Mesenteric fat pad (tissue), 1 donor: ENCODE measurements at regions not wholly inside any gene's neighbourhood (a gene's known extent, or its start where the extent isn't known, plus 50 kb on each side); places are given as distances from the start of the nearest gene placed in this dataset.
A peak's percentile ranks its signal among the peaks of the same experiment; 100 is the strongest.
"Not testable (repeated sequence)": the region's sequence is repeated elsewhere in the genome, so short reads cannot be mapped to it uniquely, and the experiment has no call there.

Experiments used
- DNase-seq: peaks from one replicate; pipeline ENCODE4 v3.0.0-alpha.2; 2020; ENCODE audit warnings: low spot score
- donor health status: DM: yes; HTN: yes; CAD: no.

DNA sequence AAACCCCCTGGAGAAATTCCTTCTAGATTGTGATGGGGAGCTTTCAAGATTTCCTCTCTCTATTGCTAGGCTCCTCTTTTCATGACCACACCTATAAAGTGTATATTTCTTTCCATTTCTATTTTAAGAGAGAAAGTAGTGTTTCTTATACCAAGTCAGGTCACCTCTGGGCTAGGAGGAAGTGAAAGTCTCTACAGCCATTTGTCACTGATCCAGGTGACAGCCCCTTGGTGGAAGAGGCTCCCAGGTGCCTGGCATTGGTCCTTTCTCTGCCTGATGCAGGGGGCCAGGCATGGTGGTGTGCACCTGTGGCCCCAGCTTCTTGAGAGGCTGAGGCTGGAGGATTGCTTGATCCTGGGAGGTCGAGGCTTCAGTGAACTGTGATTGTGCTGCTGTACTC lies 64.7 kb downstream of the DHCR7 start:
- DNase-seq, result no peak

DNA sequence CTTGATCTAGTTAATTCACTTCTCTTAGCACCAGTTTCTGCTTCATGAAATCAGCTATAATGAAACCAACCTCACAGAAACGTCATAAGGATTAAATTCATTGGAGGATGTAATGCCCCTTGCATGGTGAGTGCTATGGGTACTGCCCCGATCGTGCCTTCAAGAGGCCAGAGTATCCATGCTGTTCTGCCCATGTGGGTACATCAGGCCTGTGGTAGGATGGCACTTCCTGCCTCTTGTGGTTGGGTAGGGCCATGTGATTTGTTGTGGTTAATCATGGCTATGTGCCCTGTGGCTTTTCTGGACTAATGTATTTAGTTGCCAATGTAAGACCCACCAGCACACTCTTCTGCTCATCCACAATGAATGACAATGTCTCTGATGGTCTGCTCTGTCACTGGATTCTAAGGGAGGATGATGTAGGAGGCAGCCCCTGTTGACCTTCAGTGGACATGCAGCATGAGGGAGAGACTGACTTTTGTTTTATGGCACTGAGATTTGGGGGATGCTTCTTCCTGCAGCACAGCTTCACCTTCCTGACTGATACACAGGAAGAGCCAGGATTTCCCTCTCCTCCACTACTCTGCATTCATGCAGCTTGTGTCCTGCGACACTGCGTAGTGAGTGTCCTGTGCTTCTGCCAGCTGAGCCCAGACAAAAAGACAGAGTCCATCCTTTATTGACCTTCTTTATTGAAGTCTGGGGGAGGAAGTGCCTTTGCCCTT lies 66.2 kb downstream of the DHCR7 start:
- no peak for DNase-seq

DNA sequence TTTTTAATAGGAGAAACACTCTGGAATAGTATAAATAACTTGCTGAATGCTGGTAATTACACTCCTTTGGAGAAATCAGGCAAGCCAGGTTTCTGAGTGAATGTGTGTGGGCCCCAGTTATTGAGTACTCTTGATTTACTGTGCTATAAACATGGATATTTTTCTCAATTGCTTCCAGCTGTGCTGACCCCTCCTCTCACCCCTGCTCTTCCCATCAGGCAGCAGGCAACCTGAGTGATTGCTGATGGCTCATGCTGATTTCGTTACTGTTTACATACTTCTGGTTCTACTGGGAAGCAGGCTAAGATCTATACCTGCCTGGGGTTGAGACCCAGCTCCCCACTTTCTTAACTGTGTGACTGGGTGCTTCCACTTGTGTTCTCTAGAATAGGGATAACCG lies 68.5 kb downstream of the DHCR7 start:
- no peak for DNase-seq

DNA sequence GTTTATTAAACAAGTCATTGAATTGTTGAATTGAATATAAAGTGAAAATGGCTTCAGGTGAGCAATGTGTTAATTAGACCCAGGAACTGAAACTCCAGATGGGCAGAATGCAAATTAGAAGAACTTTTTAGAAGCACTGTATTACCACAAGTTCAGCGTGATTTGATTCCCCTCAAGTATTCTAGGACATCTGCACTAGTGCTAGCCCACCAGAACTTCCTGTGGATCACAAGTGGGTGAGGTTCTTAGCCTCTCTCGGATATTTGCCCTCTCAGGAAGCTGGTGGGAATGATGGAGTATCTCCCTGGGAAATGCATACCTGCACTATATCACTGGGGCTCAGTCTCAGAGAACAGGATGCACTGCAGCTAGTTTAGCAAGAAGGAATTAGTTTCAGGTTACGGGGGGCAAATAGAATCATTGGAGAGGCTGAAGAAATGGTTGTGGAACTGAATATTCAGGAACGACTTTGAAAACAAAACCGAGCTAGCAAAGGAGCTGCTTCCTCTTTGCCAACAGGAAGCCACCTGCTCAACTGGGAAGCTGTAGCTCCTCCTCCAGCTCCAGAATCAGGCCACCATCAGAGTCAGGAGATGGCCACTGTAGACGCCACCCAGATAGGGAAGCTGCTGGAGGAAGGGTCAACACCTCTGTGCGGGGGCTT lies 74.3 kb downstream of the DHCR7 start:
- DNase-seq, result no peak

DNA sequence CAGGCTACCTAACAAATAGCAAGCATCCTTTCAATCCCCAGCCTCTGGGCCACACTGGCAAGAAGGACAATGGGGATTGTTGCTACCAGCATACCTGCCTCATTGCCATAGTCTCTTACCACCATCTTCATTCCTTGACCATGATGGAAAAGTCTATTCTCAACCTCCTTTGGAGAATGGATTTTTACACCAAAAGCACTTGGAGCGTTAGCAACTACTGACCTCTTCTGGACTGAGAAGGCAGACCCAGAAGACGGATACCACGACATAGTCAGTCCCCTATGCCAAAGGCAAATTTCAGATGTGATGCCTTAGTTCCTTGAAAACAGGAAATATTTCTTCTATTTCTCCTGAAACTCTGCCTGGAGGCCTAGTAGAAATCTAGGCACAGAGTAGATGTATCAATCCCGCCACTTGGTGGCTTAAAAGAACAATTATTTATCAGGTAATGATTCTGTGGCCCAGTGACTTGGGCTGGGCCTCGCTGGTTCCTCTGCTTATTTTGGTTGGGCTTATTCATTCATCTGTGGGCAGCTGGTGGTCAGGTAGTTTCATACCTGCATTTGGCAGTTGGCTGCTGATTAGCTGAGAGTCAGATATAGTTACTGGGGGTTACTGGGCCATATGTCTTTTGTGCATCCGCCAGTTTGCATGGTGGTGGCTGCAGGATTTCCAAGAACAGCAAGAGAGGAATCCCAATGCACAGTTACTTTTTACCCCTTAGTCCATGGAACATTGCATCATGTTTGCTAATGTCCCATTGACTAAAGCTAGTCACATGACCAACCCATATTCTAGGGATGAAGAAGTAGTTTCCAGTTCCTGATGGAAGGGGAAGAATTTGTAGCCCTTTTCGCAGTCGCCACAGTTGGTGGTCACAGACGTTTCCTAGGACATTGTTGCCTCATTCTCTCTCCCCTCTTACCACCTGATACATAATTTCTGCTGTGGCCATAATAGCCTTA lies 75.2 kb downstream of the DHCR7 start:
- no peak for DNase-seq

DNA sequence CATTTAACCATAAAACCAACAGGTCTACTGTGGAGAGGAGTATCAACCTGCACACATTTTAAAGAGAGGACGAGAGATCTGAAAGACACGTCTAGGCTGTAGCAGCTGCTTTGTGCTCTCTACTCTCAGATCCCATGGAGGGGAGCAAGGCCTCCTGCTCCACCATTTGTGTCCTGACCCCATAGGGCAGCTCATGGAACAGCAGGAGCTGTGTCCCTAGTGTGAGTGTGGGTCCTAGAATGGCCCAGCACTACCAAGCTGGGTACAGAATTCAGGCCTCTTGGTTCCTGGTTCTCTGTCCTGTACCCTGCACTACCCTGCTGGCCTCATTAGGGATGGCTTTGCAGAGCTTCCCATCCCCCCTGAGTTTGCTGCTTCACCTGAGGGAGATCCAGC lies 76.5 kb downstream of the DHCR7 start:
- DNase-seq, result no peak

DNA sequence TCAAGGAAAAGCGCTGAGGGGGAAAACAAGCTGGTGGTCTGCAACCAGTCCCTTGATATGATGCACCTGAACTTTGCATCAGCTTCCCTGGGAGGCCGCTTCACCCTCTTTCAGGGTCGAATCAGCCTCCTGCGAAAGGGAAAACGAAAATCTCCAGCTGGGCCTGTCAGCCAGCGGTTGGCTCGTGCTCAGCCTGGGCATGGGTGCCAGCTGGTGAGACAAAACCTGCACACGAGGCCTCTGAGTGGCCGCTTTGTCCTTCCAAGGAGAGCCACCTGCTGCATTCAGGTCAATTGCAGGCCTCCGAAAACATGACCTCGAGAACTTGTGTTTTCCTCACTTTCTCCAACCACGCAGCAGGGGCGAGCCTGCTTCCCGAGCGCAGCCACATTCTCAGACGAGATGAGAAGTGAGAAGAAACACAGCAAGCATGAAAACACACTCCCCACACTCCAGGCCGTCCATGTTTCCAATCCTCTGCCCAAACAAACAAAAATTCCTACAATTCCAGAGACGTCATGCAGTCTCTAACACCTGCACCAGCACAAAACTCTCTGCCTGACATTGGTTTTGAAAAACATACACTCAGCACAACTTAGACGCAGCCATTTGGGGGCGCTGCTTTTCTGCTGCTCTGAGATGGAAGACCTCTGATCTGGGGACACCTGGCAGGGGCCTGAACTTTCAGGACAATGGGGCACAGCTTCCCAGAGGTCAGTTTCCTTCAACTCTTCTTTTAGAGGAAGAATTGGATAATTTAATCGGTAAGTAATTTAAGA lies 77.1 kb downstream of the DHCR7 start:
- DNase-seq, result no peak

DNA sequence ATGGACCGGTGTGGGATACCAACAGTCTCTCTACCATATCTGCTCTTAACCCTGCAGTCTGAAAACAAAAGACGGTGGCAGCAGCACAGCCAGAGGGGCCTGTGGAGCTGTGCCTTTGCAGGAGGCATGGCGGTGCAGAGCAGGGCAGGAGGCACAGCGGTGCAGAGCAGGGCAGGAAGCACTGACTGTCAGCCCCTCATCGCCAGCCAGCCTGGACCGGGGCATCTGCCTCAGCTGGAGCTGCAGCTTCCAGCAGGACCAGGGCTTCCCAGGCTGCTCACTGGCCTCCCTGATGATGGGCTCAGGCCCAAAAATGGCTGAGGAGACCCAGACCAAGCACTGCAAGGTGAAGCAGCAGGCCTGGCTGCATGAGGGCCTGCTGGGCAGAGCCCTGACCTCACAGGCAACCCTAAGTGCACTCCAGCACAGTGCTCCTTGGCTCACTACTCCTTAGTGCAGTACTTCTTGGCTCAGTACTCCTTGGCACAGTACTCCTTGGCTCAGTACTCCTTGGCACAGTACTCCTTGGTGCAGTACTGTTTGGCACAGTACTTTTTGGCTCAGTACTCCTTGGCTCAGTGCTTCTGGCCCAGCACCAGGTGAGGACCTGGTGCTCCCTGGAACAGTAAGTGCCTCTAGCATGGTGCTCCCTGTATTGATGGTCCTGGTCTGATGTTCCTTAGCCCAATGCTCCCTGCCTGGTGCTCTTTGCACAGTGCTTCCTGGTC lies 78.0 kb downstream of the DHCR7 start:
- DNase-seq, result no peak

DNA sequence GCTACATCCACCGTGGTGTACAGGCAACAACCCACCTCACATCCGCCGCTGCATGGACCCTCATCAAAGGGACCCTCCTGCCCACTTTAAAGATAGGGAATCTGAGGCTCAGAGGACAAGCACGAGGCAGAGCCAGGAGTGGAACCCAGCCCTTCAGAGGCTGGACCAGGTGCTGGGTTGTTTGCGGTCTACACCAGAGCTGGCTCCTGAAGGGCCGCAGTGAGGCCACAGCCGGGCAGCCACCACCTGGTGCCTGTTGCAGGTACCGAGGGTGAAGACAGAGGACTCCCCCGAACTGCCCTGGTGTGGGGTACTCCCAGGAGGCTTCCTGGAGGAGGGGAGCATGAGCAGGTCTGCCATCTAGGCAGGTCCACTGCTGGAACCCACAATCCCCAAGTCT lies 78.8 kb downstream of the DHCR7 start:
- no peak for DNase-seq

DNA sequence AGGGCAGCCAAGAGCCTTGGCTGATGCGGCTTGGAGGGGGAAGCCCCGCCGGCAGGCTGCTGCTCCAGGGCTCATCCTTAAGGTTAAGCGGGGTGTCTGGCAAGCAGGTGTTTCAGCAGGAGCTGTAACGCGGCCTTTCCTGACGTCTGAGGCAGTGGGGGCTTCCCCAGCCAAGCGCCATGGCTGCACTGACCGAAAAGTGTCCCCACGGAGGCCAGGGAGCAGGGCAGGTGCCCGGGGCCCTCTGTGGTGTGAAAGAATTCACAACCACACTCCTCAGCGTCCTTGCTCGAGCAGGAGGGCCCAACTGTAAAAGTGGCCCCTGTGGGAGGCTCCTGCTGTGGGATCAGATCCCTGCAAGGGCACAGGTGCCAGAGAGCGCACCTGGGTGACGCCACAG lies 79.2 kb downstream of the DHCR7 start:
- no peak for DNase-seq

DNA sequence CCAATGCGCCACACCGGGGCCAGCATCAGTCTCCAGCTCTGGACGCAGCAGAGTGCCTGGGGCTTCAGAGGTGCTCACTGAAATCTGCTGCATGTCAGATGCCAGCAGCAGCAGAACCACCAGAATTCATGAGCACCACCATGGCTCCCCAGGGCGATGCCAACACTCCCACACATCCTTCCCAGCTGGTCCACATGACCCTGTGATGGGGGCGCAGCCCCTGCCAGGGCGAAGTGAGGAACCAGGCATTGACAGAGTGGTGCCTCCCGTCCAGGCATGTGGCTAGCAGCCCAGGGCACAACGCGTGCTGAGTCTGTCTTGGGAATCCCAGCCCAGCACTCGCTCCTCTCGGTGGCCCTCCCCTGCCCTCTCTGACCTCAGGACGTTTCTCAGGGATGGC lies 80.4 kb downstream of the DHCR7 start:
- peak; percentile 67 for DNase-seq

DNA sequence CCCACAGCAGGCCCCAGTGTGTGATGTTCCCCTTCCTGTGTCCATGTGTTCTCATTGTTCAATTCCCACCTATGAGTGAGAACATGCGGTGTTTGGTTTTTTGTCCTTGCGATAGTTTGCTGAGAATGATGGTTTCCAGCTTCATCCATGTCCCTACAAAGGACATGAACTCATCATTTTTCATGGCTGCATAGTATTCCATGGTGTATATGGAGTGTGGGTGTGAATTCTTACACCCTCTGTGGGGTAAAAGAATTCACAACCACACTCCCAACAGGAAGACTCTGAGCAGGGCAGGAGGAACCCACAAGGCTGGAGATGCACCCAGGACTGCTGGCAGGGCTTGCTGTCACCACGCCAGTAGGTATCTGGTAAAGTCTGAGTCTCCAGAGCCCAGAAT lies 80.9 kb downstream of the DHCR7 start:
- DNase-seq, result not testable (repeated sequence)

DNA sequence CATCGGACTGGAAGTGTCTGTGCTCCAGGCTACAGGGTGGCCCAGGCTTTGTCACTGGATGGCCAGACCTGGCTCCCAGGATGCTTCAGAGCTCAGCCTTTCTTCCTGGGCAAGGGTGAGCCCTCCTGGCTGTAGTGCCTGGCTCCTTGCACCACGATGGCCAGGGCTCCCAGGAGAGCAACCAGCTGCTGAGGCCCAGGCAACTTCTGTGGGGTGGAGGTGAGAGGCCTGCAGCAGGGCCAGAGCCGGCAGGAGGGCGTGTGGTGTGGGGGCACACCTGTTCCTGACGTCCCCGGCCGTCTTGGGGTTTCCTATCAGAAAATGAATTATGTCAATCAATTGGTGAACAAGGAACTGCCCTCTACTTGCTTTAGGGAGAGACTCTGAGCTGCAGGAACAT lies 82.1 kb downstream of the DHCR7 start:
- peak; percentile 74 for DNase-seq

DNA sequence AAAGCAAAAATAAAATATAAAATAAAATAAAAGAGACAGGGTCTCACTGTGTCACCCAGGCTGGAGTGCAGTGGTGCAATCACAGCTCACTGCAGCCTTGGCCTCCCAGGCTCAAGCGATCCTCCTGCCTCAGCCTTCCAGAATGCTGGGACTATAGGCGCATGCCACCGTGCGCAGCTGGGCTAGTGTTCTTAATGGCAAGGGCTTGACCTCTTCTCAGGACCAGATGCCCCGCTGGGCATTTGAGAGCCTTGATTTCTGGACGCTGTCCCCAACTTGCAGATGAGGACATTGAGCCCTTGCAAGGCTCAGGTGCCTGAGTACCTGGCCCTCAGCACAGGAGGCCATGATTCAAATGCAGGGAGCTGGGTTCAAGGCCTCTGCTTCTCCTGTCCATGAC lies 82.6 kb downstream of the DHCR7 start:
- peak; percentile 67 for DNase-seq

DNA sequence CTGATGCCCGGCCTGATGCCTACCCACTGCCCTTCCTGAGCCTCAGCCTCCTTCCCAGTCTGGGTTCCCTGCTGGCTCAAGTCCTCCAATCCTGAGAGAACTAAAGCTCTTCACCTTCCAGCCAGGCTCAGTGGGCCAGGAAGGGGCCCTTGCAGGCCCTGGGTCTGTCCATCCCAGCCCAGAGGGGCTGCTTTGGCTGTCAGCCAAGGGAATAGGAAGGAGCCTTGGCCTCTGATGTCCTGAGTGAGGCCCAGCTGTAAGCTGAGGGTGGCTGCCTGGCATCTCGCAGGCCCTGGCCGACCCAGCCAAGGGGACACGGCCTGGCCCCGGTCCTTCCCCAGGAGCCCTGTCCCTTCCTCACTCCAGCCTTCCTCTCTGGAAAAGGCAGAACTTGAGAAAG lies 83.4 kb downstream of the DHCR7 start:
- peak; percentile 53 for DNase-seq

DNA sequence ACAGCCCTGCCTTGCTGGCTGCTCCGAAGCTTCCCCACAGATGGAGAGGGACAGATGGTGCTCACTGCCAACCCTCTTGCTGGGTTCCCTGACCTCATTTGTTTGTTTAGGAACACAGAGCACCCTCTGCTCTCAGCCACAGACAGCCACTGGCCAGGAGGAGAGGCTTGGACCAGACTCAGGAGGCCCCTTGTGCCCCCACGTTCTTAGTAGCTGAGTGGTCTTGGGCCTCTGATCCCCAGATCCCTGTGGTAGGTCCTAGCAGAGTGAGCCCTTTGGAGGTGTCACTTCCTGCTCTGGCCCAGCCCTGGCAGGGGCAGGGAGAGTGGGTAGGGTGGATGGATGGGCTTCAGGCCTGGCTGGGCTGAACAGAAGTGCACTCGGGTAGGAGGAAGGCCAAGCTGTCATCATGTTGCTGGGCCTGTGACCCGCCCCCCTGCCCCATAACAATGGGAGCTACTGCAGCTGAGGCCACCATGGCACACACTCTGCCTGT lies 84.0 kb downstream of the DHCR7 start:
- DNase-seq, result peak; percentile 75

DNA sequence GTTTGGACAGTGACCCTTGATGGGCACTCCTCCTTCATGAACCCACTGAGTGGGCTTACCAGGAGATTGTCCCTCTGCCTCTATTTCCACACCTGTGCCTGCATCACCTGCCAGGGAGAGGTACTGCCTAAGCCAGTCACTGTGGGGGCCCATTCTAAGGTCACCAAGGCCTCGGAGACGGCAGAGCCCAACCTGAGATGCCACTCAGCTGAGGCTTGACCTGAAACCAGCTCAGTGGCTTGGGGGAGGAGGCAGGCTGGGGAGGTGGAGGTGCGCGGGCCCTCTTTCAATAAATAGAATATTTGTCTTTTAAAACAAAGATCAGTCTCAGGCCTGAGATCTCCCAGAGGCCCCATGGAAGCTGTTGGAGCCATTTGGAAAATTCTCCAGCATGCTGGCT lies 84.5 kb downstream of the DHCR7 start:
- DNase-seq, result peak; percentile 69

DNA sequence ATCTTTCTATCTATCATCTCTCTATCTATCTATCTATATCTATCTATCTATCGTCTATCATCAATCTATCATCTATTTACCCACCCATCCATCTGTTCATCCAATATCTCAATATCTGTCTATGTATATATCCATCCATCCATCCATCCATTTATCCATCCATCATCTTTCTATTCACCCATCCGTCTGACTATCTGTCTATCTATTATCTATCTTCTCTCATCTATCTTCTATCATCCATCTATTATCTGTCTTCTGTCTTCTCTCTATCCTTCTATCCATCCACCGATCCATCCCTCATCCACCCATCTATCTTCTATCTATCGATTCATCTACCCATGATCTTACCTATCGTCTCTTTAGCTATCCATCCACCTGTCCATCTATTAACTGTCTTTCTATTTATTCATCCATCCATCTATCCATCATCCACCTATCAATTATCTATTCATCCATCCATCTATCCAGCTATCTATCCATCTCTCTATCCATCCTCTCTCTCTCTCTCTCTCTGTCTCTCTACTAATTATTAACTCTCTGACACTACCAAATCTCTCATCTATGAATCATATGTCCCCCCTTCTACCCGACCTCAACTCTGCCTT lies 89.1 kb downstream of the DHCR7 start:
- no peak for DNase-seq

DNA sequence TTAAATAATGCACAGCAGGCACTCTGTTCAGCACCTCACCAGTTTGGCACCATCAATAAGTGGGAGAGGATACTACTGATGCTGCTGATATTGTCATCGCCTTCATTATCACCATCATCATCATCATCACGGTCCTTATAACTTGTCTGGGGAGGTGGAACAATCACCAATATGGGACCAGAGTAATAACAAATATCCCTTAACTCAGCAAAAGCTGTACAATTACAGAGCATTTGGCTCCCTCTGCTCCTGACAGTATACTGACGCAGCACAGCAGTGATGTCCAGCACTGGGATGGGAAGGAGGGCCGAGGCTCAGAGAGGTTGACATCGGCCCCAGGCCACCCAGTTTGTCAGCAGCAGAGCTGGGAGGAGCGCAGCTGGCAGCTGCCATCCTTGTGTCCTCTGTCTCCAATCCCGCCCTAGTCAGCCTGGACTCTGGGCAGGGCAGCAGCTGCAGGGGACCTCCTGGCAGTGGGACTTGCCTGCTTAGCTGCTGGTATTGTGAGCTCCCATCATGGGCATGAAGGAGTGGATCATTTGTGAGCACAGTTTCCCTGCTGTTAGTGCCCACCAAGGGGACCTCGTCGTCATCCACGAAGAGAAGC lies 90.0 kb downstream of the DHCR7 start:
- DNase-seq, result peak; percentile 62

DNA sequence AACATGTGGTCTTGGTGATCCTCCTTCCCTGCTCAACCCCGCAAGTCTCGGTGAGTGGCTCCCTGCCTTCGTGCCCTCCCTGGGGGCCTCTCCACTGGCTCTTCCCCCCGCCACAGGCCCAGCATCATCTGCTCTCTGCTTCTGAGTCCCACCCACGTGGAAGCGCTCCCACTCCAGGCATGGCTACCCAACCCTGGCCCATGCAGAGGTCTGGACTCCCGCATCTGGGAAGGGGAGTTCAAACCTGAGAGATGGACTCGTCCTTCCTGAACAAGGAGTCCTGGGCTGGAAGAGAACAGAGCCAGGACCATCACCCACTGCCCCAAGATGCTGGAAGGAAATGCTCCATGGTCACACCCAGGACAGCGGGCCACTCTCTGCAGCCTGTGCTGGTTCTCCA lies 90.8 kb downstream of the DHCR7 start:
- peak; percentile 53 for DNase-seq
